Ammon's horn (tissue), 1 donor: ENCODE measurements at regions not wholly inside any gene's neighbourhood (a gene's known extent, or its start where the extent isn't known, plus 50 kb on each side); places are given as distances from the start of the nearest gene placed in this dataset.
"Not testable (repeated sequence)": the region's sequence is repeated elsewhere in the genome, so short reads cannot be mapped to it uniquely, and the experiment has no call there.

ENCODE experiments used
- DNase-seq: peaks from one replicate; pipeline ENCODE4 v3.0.0-alpha.2; 2016; ENCODE audit warnings: low spot score

DNA sequence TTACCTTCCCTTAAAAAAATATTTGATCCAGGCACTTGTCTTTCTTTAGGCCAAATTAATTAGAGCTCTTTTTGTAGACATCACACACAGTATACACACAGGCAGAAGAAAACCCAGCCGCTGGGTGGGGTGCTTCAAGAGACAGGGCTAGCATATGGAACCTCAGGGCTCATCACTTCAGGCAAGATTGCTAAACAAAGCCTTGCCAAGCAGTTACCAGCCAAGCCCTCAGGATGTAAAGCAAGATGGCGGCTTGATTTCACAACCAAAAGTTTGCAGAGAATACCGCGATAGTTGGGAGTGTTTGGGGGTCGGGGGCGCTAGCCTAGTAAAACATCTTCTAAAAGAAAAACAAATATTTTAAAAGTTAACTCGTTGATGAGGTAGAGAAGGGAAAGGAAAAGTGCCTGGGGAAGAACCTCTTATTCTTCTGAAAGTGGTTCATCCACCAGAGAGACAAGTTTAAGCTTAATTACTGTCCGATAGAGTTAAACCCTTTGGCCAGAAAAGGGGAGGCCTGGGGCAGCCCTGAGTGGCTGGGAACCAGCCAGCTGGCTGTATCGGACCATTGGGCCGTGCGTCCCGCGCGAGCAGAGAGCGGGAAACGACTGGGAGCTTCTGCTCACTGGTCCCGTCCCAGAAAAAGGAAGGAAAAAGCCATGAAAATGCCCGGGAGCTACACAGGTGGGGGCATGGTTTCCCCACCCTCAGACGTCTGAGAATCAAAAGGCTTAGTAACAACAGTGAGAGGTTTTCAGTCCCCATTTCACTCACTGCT, 254.9 kb upstream of the PCDH20 start:
- DNase-seq = no peak

DNA sequence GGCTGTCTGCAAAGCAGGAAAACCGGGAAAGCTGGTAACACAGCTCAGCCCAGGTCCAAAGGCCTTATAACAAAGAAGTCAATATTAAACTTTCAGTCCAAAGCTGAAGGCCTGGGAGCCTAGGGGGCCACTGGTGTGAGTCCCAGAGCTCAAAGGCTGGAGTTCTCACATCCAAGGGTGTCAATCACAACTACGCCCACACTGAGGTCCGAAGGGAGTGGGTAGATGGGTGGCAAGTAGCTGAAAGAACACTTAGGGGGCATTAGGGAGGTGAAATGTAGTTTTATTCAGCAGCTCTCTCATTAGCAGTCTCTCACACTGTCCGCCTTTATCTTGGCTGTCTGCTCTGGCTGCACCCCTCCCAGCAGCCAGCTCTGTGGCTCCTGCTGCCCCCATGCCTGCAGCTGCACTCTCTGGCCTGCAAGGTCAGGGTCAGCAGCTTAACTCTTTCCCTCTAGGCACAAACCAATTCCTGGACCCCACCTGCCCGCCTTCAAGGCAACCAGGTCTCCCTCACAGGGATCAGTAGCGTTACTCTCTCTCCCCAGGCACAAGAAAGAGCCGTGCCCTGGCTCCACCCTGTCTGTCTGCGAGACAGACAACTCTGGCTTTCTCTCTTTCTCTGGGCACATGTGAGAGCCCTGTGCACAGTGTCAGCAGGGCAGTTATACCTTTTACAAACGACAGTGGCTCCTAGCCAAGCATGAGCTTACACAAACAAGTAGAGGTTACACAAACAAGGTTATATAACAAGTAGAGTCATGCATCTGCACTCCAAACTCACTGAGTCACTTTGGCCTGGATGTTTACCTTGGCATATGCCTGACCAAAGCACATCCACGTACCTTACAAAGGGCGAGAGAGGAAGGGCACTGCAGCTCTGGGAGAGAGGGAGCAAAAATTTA, 249.4 kb upstream of the PCDH20 start:
- DNase-seq = no peak

DNA sequence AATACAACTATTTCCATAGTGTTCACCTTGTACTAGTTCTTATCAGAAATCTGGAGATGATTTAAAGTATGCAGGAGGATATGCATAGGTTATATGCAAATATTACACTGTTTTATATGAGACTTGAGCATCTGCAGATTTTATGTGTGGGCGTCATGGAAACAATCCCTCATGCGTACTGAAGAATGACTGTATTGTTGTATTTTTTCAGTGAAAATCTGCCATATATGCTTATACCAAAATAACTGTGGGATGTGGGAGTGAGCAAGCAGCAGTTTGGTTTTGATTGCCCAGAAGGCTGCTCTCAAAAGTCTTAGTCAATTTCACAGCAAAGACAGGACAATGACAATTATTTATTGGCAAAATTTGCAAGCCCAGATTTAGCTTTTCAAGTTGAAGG, 238.8 kb upstream of the PCDH20 start:
- DNase-seq = peak; percentile 54

- peak; percentile 31 for DNase-seq
Measured at GRCh38 chr13:61648547-61648946, 232.9 kb upstream of the PCDH20 start.

- no peak for DNase-seq
Measured at GRCh38 chr13:61612192-61612591, 196.5 kb upstream of the PCDH20 start.

GRCh38 chr13:61608138-61608537, 192.5 kb upstream of the PCDH20 start:
- no peak for DNase-seq

GRCh38 chr13:61600360-61601033, 184.8 kb upstream of the PCDH20 start:
- peak; percentile 69 for DNase-seq

DNA sequence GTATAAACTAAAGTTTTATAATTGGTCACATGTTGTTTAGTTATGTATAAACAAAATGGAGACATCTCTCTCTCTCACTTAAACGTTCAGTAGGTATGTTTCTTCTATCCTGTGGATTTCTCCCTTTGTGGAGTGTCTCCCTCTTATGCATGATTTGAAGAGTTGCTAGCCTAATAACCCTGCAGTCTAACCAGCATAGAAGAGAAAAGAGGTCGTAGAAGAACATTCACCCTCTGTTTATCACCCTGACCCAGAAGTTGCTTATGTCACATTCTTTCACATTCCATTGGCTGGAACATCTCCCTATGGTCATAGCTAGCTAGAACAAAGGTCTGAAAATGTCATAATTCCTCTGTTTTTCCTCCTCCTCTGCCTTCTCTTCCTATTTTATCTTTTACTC, 176.8 kb upstream of the PCDH20 start:
- no peak for DNase-seq

GRCh38 chr13:61575973-61576372, 160.3 kb upstream of the PCDH20 start:
- DNase-seq = no peak

DNA sequence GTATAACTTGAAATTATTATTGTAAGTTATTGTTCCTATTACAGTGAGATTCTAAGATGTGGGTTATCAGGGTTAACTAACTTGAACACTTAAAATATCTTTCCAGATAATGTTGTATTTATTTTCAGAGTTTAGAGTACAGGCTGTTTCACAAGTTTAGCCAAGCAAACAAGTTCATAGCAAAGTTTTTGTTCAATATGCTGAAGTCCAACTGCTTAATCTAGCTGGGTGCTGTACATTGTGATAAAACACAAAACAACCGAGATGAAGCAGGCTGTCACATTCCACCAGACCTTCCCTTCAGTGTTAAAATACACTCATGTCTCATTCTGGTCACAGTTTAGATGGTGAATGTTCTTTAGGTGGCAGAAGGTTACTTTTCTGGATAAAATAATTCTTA, 148.0 kb upstream of the PCDH20 start:
- no peak for DNase-seq

DNA sequence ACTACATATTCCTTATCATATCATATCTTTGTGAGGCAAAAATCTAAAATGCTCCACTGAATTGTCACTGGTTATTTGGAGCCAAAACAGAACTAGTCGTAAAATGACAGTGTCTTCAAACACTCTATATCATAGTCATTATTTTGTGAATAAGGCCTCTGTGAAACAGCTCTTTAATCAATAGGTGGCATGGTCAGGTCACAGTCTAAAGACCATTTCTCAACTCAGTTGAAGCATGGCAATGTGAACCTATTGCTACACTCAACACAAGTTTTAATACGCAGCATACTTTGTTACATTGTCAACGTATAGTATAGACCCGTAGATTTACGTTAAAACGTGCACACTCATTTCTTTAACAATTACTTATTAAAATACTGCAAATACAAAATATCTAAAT, 131.3 kb upstream of the PCDH20 start:
- DNase-seq = no peak

GRCh38 chr13:61546413-61546812, 130.8 kb upstream of the PCDH20 start:
- DNase-seq = no peak

DNA sequence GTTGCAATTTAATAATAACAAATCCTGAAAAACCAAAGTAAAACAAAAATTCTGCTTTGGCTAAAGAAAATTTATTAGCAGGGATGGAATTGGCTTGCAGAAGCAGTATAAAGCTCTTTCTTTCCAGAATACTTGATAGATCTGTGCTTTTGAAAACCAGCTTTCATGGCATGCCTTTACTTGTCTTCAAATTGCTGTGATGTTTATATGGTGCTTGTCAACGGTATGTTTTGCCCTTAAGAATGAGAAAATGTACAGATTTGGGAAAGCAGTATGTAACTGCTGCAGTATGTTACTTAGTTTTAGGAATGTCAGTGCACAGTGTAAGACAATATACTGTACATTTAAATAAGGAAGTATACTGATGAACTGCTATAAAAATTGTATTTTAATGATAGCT, 120.8 kb upstream of the PCDH20 start:
- DNase-seq = no peak

GRCh38 chr13:61531383-61532065, 115.9 kb upstream of the PCDH20 start:
- no peak for DNase-seq

DNA sequence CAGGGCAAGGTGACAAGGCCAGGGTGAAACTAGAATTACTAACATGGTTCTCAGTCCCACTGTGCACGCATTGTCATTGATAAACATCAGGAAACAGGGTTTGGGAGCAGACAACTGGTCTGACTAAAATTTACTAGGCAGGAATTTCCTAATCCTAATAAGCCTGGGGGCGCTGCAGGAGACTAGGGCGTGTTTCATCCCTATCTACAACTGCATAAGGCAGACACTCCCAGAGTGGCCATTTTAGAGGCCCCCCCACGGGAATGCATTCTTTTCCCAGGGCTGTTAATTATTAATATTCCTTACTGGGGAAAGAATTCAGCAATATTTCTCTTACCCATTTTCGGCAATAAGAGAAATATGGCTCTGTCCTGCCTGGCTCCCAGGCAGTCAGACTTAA, 103.6 kb upstream of the PCDH20 start:
- DNase-seq = not testable (repeated sequence)

- no peak for DNase-seq
Measured at GRCh38 chr13:61508936-61509335, 93.3 kb upstream of the PCDH20 start.

GRCh38 chr13:61500176-61500575, 84.5 kb upstream of the PCDH20 start:
- no peak for DNase-seq

GRCh38 chr13:61495648-61496047, 80.0 kb upstream of the PCDH20 start:
- DNase-seq = no peak

GRCh38 chr13:61493556-61493955, 77.9 kb upstream of the PCDH20 start:
- DNase-seq = not testable (repeated sequence)

GRCh38 chr13:61486496-61486895, 70.8 kb upstream of the PCDH20 start:
- DNase-seq = no peak

DNA sequence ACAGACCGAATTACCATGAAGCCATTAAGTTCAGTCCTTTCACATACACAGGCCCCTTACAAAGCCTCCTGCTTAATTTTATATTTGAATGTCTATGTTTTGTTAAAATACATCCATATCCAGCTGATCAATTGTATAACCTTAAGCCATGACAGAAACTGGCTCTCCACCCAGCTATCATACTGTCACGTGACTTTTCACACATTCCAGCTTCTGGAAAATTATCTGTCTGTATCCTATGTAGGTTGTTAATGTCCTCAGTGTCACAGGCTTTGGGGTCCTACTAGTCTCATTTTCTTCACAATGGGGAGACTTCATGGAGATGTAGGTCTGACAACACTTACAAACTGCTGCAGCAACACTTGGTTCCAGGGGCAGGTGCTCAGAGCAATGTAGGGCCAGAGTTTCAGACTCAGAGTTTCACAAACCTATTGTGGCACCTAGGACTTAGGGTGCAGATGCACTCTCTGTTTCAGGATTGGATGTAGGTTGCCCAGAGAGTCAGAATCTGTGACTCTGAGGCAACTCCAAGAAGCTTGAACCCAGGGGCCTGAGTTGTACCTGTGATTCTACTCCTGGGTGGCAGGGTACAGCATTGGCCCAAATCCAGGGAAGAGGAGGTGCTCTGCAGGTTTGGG, 69.6 kb upstream of the PCDH20 start:
- DNase-seq = no peak

DNA sequence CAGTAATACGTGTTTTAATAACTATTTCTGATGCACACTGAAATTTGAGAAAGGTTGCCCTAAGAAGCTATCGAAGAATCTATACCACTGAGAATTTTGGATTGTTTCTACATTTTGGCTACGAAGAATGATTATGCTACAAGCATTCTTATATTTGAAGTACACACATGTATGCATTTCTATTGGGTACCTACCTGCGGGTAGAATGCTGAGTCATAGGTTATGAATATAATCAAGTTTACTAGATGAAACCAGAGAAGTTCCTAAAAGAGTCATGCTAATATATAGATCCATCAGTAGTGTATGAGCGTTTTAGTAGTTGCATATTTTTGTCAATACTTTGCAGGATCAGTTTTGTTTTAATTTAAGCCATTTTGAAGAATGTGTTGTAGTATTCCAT, 62.0 kb upstream of the PCDH20 start:
- DNase-seq = no peak
